Transverse colon (tissue), 3 donors: ENCODE measurements at regions not wholly inside any gene's neighbourhood (a gene's known extent, or its start where the extent isn't known, plus 50 kb on each side); places are given as distances from the start of the nearest gene placed in this dataset.

Source experiments
- POLR2A ChIP-seq: fragments of 450-650 bp; IDR thresholded peaks from one replicate; pipeline ENCODE4 v1.6.1; 2016; ENCODE audit warnings: antibody characterized with exemption, mild to moderate bottlenecking, moderate library complexity
- TF ChIP-seq, protein P1 (sequence below), 5 experiments: fragments of 200-600 bp in 3 of 5; fragments of 450-650 bp in 2 of 5; sonication (generic) in 3 of 5; IDR thresholded peaks; 1 replicate in 2 of 5; 2 replicates in 3 of 5; pipeline ENCODE4 v1.5.1; 2016 to 2017; ENCODE audit warnings: antibody characterized with exemption in 5 of 5, inconsistent platforms in 3 of 5, mild to moderate bottlenecking in 2 of 5, moderate library complexity in 1 of 5

DNA sequence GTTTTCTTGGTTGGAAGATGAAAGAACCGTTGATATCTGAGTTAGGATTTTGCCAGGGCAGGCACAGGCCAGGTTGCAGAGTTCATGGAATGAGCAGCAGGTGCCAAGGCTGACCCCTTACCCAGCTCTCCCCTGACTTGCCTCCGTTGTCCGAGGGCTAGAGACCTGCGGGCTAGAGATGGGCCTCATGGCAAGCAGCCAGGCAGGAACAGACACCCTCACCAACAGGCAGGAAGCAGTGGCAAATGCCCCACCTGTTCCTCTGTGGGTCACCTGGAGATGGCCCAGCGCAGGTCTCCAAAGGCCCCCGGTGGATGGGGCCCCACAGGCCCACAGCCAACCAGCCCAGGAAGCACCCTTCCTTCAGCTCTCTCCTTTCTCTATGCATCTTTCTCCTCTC lies 186.7 kb upstream of the PMEPA1 start:
- TF ChIP-seq, protein P1, sequence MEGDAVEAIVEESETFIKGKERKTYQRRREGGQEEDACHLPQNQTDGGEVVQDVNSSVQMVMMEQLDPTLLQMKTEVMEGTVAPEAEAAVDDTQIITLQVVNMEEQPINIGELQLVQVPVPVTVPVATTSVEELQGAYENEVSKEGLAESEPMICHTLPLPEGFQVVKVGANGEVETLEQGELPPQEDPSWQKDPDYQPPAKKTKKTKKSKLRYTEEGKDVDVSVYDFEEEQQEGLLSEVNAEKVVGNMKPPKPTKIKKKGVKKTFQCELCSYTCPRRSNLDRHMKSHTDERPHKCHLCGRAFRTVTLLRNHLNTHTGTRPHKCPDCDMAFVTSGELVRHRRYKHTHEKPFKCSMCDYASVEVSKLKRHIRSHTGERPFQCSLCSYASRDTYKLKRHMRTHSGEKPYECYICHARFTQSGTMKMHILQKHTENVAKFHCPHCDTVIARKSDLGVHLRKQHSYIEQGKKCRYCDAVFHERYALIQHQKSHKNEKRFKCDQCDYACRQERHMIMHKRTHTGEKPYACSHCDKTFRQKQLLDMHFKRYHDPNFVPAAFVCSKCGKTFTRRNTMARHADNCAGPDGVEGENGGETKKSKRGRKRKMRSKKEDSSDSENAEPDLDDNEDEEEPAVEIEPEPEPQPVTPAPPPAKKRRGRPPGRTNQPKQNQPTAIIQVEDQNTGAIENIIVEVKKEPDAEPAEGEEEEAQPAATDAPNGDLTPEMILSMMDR (IDR thresholded peaks at IDR 0.05), result no peak
- no peak for TF ChIP-seq POLR2A
